Breast epithelium (tissue), 3 donors: ENCODE measurements at regions not wholly inside any gene's neighbourhood (a gene's known extent, or its start where the extent isn't known, plus 50 kb on each side); places are given as distances from the start of the nearest gene placed in this dataset.

Experiments used
- POLR2A ChIP-seq: fragments of 450-650 bp; IDR thresholded peaks from one replicate; pipeline ENCODE4 v1.6.1; 2016; ENCODE audit warnings: antibody characterized with exemption, mild to moderate bottlenecking, moderate library complexity
- TF ChIP-seq, protein P1 (sequence below), 3 donors: fragments of 450-650 bp; IDR thresholded peaks; one replicate each; pipeline ENCODE4 v1.5.1; 2016 to 2017; ENCODE audit warnings: antibody characterized with exemption in 3 of 3, mild to moderate bottlenecking in 3 of 3, moderate library complexity in 3 of 3

DNA sequence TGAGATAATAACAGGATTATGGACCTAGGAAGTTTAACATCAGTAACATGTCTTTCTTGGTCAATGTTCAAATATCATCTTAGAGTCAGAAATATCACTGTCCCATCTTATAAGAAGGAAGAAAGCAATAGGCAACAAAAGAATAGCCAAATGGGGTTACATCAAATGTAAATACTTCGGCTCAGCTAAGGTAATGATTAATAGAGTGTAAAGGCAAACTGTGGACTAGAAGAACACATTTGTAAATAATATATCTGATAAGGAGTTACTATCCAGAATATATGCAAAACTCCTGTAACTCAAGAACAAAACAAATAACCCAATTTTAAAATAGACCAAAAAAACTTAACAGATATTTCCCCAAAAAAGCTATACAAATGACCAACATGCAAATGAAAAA lies 630.3 kb downstream of the RPS29 start:
- TF ChIP-seq, protein P1, sequence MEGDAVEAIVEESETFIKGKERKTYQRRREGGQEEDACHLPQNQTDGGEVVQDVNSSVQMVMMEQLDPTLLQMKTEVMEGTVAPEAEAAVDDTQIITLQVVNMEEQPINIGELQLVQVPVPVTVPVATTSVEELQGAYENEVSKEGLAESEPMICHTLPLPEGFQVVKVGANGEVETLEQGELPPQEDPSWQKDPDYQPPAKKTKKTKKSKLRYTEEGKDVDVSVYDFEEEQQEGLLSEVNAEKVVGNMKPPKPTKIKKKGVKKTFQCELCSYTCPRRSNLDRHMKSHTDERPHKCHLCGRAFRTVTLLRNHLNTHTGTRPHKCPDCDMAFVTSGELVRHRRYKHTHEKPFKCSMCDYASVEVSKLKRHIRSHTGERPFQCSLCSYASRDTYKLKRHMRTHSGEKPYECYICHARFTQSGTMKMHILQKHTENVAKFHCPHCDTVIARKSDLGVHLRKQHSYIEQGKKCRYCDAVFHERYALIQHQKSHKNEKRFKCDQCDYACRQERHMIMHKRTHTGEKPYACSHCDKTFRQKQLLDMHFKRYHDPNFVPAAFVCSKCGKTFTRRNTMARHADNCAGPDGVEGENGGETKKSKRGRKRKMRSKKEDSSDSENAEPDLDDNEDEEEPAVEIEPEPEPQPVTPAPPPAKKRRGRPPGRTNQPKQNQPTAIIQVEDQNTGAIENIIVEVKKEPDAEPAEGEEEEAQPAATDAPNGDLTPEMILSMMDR (IDR thresholded peaks at IDR 0.05) = no peak
- no peak for TF ChIP-seq POLR2A
